GM18505 (cell line): ENCODE measurements at regions not wholly inside any gene's neighbourhood (a gene's known extent, or its start where the extent isn't known, plus 50 kb on each side); places are given as distances from the start of the nearest gene placed in this dataset.
A peak's percentile ranks its signal among the peaks of the same experiment; 100 is the strongest.

Experiments used
- ATAC-seq: cut with Tn5 transposase; IDR thresholded peaks from one replicate; pipeline ENCODE4 v1.9.1; 2021; ENCODE audit not compliant: unreplicated experiment
- POLR2A ChIP-seq: IDR thresholded peaks from 4 replicates; pipeline ENCODE4 v1.6.1; 2011; ENCODE audit warnings: borderline replicate concordance; ENCODE audit not compliant: insufficient read depth, insufficient read length; ENCODE audit errors: extremely low read depth

DNA sequence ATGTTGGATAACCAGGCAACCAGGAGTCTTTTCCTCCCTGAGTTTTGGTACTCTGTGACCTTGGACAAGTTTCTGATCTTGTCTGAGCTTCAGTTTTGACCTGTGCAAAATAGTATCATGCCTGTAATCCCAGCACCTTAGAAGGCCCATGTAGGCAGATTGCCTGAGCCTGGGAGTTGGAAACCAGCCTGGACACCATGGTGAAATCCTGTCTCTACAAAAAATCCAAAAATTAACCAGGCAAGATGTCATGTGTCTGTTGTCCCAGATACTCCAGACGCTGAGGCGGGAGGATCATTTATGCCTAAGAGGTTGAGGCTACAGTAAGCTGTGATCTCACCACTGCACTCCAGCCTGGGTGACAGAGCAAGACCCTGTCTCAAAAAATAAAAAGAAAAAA, 114.8 kb downstream of the IL12A start:
- TF ChIP-seq POLR2A: no peak
- no peak for ATAC-seq

DNA sequence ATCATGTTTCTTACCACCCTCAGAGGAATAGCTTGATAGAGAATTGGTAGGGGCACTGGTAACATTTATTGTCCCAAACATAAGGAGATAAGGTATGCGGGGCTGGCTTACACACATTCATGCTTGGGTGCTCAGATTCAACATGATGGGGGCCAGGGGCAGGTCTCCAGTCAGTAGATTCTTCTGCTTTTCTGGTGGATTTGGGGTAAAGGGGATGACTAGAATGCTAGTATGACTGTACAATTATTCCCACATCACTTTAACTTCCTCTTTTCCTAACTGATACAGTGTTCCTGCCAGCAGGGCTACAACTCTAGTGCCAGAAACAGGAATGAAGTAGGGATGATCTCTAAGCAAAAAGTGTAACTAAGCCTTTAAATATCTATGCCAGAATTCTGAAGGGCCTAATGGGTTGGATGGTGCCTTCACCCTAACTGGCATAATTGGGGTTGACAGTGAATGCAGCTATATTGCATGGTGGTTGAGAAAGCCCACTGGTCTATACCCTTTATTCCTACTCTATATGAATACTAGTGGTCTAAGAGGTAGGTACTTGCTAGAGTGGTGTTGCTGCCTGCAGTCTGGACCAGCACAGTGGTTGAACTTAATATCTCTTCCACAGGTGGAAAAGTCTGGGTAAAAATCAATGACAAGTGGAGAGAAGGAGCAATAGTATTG, 117.4 kb downstream of the IL12A start:
- ATAC-seq: peak; percentile 66
- no peak for TF ChIP-seq POLR2A

DNA sequence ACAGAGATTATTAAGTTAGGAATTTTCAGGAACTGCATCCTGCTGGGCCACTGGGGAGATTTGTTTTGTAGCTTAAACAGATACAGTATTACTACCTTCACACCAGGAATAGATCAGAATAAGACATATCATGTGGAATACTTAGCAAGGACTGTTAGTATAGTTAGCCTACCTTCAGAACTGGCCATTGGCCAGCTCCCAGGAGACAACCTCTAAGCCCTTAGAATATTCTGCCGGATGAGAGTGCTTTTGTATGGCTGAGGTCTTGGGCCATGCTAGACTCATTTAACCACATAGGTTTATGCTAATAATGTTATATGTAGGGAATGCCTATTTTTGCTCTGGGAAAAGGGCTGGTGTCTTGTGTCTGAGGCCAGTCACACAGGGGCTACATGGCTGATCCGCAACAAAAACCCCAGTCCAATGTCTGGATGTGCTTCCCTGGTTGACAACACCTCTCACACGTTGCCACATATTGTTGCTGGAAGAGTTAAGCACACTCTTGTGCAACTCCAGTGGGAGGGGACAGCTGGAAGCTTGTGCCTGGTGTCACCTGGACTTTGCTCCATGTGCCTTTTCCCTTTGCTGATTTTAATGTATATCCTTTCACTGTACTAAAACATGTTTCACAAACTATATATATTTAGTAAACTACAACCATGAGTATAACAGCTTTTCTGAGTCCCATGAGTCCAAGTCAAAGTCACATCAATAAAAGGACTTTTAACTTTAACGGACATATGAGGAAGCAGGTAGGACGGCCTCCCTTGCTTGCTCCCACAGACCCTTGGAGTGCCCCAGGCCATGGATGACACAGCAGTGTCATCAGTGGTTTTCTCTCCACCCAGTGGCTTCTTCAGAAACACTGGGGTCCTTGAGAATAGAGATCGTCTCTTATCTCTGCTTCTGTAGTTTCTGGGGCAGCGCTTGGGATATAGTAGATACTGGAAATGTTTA, 118.0 kb upstream of the C3orf80 start:
- no peak for TF ChIP-seq POLR2A
- no peak for ATAC-seq

GRCh38 chr3:160108362-160108761, 116.9 kb upstream of the C3orf80 start:
- ATAC-seq: no peak
- TF ChIP-seq POLR2A: no peak

GRCh38 chr3:160112481-160112880, 112.7 kb upstream of the C3orf80 start:
- TF ChIP-seq POLR2A: no peak

DNA sequence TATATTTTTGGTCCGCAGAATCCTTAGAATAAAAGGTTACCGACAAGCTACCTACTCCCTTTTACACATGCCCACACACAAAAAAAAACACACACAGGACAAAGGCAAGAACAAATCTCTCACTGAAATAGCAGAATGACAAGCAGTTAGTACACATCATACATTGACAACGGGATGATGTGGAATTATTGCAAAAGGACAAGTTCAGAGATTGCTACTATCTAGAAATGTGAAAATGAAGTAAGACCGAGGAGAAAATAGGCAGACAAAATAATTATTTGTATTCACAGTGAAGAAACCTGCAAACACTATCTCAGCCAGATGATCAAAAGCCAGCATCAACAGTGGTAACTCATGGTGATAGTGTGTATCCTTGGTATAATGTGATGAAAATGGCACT, 112.2 kb upstream of the C3orf80 start:
- no peak for TF ChIP-seq POLR2A
- no peak for ATAC-seq

More at GRCh38 chr3:160112481-160112880, 112.7 kb upstream of the C3orf80 start:
- no peak for ATAC-seq

GRCh38 chr3:160114355-160114995, 110.7 kb upstream of the C3orf80 start:
- TF ChIP-seq POLR2A: no peak
- no peak for ATAC-seq

DNA sequence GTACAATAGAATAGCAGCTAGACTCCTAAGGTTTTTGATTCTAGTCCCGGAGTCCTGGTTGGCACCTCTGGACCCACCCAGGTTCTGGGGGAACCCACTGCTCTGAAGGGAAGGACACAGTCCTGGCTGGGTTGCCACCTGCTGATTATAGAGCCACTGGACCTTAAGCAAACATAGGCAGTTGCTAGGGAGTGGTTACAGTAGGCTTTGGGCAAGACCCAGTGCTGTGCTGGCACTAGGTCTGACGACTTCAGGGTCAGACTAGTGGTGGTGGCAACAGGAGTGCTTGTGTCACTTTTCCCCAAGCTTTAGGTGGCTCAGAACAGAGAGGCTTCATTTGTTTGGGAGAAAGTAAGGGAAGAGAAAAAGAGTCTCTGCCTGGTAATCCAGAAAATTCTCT, 109.8 kb upstream of the C3orf80 start:
- no peak for TF ChIP-seq POLR2A
- ATAC-seq: no peak

- TF ChIP-seq POLR2A: no peak
- ATAC-seq: no peak
Measured at GRCh38 chr3:160124224-160124623, 101.0 kb upstream of the C3orf80 start.

DNA sequence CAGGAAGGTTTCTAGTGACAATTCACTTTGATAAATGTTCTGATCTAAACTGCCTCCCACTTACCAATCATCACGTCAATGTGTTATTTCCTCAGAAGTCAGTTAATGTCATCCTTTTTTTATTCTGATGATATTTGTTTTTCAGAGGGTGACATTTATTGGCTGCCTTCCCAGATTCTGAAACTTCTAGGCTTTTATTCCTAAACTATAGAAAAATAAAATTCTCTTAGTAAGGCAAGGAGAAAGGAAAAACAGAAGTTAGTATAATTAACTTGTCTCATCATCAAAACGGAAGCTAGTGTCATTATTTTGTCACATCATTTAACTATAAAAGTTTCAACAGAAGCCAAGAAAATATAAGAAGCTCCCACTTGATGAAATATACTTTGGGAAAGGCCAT, 100.0 kb upstream of the C3orf80 start:
- no peak for TF ChIP-seq POLR2A
- no peak for ATAC-seq

DNA sequence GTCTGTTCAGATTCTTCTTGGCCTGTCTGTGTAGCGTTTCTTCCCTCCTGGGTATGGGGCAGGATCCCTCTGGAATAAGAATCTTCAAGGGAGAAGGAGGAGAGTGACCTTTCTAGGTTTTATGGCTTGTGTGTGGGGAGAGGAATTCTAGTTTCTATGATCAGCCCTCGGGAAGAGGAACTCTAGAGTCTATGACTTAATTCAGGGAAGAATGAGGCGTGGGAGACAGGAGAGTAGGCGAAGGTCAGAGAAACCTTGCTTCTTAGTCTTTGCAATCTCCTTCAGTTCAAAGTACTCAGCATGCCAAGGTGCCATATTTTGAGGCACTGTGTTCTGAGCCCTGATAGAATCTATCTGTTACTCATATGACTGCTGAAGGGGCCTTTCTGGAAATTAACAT, 99.2 kb upstream of the C3orf80 start:
- TF ChIP-seq POLR2A: no peak
- ATAC-seq: no peak

- ATAC-seq: no peak
- no peak for TF ChIP-seq POLR2A
Measured at GRCh38 chr3:160126761-160127160, 98.5 kb upstream of the C3orf80 start.

GRCh38 chr3:160127308-160127707, 97.9 kb upstream of the C3orf80 start:
- no peak for TF ChIP-seq POLR2A
- ATAC-seq: no peak
